ENCODE measurements at regions not wholly inside any gene's neighbourhood (a gene's known extent, or its start where the extent isn't known, plus 50 kb on each side); places are given as distances from the start of the nearest gene placed in this dataset.

- Histone ChIP-seq H3K9me2 (replicated peaks; ENCODE audit: control insufficient read depth, low read length) (no peaks in the 10 kb centered on the region), H3K36me3 (ENCODE audit: control insufficient read depth, low read length) (no peaks in the 10 kb centered on the region), H3K27me3 (ENCODE audit: control insufficient read depth, low read length) (no peaks in the 10 kb centered on the region), H3K4me3 (ENCODE audit: low read length) (no peak overlapping the region), H3K9me3 (ENCODE audit: control insufficient read depth, insufficient read depth, low read length) (no peaks in the 10 kb centered on the region), H3K27ac (ENCODE audit: low read depth, low read length) (no peak overlapping the region), H3F3A (ENCODE audit: control insufficient read depth, insufficient read depth) (no peaks in the 10 kb centered on the region), H3K4me2 (ENCODE audit: low read length) (no peak overlapping the region), H4K20me1 (ENCODE audit: control insufficient read depth, insufficient read depth, low read depth, low read length) (no peaks in the 10 kb centered on the region), H3K79me2 (ENCODE audit: control insufficient read depth, low read length) (no peaks in the 10 kb centered on the region), H3K4me1 (ENCODE audit: control insufficient read depth, low read length) (no peaks in the 10 kb centered on the region)
- TF ChIP-seq EZH2phosphoT487 (IDR thresholded peaks at IDR 0.05; ENCODE audit: borderline replicate concordance, low read length): no peak
- no peak for TF ChIP-seq CTCF (IDR thresholded peaks at IDR 0.05; ENCODE audit: low read depth, low read length, poor library complexity, severe bottlenecking)
These were observed 368.4 kb upstream of the HS6ST1 start for GRCh38 chr2:128686881-128687555.

GRCh38 chr2:128687565-128687964 is 368.9 kb upstream of the HS6ST1 start:
- Histone ChIP-seq H3K4me1 (ENCODE audit: control insufficient read depth, low read length) (no peaks in the 10 kb centered on the region), H4K20me1 (ENCODE audit: control insufficient read depth, insufficient read depth, low read depth, low read length) (no peaks in the 10 kb centered on the region), H3K36me3 (ENCODE audit: control insufficient read depth, low read length) (no peaks in the 10 kb centered on the region), H3K79me2 (ENCODE audit: control insufficient read depth, low read length) (no peaks in the 10 kb centered on the region), H3F3A (ENCODE audit: control insufficient read depth, insufficient read depth) (no peaks in the 10 kb centered on the region), H3K9me3 (ENCODE audit: control insufficient read depth, insufficient read depth, low read length) (no peaks in the 10 kb centered on the region), H3K27ac (ENCODE audit: low read depth, low read length) (no peak overlapping the region), H3K4me3 (ENCODE audit: low read length) (no peak overlapping the region), H3K9me2 (replicated peaks; ENCODE audit: control insufficient read depth, low read length) (no peaks in the 10 kb centered on the region), H3K27me3 (ENCODE audit: control insufficient read depth, low read length) (no peaks in the 10 kb centered on the region), H3K4me2 (ENCODE audit: low read length) (no peak overlapping the region)
- TF ChIP-seq EZH2phosphoT487 (IDR thresholded peaks at IDR 0.05; ENCODE audit: borderline replicate concordance, low read length) (no peak), CTCF (IDR thresholded peaks at IDR 0.05; ENCODE audit: low read depth, low read length, poor library complexity, severe bottlenecking) (no peak)

- no peak for TF ChIP-seq EZH2phosphoT487 (IDR thresholded peaks at IDR 0.05; ENCODE audit: borderline replicate concordance, low read length)
- no peak for TF ChIP-seq CTCF (IDR thresholded peaks at IDR 0.05; ENCODE audit: low read depth, low read length, poor library complexity, severe bottlenecking)
- Histone ChIP-seq H3K4me1 (ENCODE audit: control insufficient read depth, low read length) (no peaks in the 10 kb centered on the region), H3K4me2 (ENCODE audit: low read length) (no peak overlapping the region), H3K9me2 (replicated peaks; ENCODE audit: control insufficient read depth, low read length) (no peaks in the 10 kb centered on the region), H4K20me1 (ENCODE audit: control insufficient read depth, insufficient read depth, low read depth, low read length) (no peaks in the 10 kb centered on the region), H3F3A (ENCODE audit: control insufficient read depth, insufficient read depth) (no peaks in the 10 kb centered on the region), H3K79me2 (ENCODE audit: control insufficient read depth, low read length) (no peaks in the 10 kb centered on the region), H3K9me3 (ENCODE audit: control insufficient read depth, insufficient read depth, low read length) (no peaks in the 10 kb centered on the region), H3K4me3 (ENCODE audit: low read length) (no peak overlapping the region), H3K27ac (ENCODE audit: low read depth, low read length) (no peak overlapping the region), H3K36me3 (ENCODE audit: control insufficient read depth, low read length) (no peaks in the 10 kb centered on the region), H3K27me3 (ENCODE audit: control insufficient read depth, low read length) (no peaks in the 10 kb centered on the region)
These were observed 371.3 kb upstream of the HS6ST1 start for GRCh38 chr2:128689971-128690370.

All from DOHH2 (cell line).